SK-N-SH (cell line): ENCODE measurements at regions not wholly inside any gene's neighbourhood (a gene's known extent, or its start where the extent isn't known, plus 50 kb on each side); places are given as distances from the start of the nearest gene placed in this dataset.

Experiments used
- CTCF ChIA-PET: fragments of 300-600, 350-600 bp; formaldehyde crosslinking; extraction: SDS; loops from one replicate; lab custom pipeline; 2021; lab: Yijun Ruan, JAX
- POLR2A ChIA-PET: fragments of 350-600 bp; sonication (Branson Sonifier 250); formaldehyde crosslinking; extraction: SDS; loops from one replicate; lab custom pipeline; 2020; ENCODE audit warnings: antibody characterized with exemption, inconsistent platforms; lab: Yijun Ruan, JAX
- DNase-seq: peaks from one replicate; pipeline ENCODE4 v3.0.0; 2012
- H2AFZ ChIP-seq: fragments of 200-600 bp; sonication (generic); 2 replicates; pipeline ENCODE4 v1.8.1; 2016; ENCODE audit warnings: antibody characterized with exemption, mild to moderate bottlenecking, low read depth
- H3F3A ChIP-seq: fragments of 200-600 bp; sonication (generic); replicated peaks from 2 replicates; pipeline ENCODE3; 2016; ENCODE audit warnings: antibody characterized with exemption, mild to moderate bottlenecking; ENCODE audit not compliant: insufficient read depth
- H3K27ac ChIP-seq, 2 experiments: fragments of 200-500 bp in 1 of 2; fragments of 200-600 bp in 1 of 2; sonication (Bioruptor generic) in 1 of 2; sonication (generic), shearing (Covaris generic) in 1 of 2; 2 replicates each; pipeline versions ENCODE4 v1.5.1 to v1.6.1; 2014 to 2016; ENCODE audit warnings: low read depth in 2 of 2, inconsistent platforms in 1 of 2, low read length in 1 of 2, mild to moderate bottlenecking in 1 of 2, mixed read lengths in 1 of 2
- H3K27me3 ChIP-seq: fragments of 200-600 bp; sonication (generic), shearing (Covaris generic); 2 replicates; pipeline ENCODE4 v1.6.1; 2016; ENCODE audit warnings: mixed run types; ENCODE audit not compliant: insufficient read depth
- H3K36me3 ChIP-seq, 2 experiments: fragments of 200-500 bp in 1 of 2; fragments of 200-600 bp in 1 of 2; sonication (Bioruptor generic) in 1 of 2; sonication (generic) in 1 of 2; replicated peaks in 1 of 2; 2 replicates each; pipeline versions ENCODE3 to v1.5.1; 2014 to 2016; ENCODE audit warnings: low read length in 1 of 2, mild to moderate bottlenecking in 1 of 2; ENCODE audit not compliant: insufficient read depth in 2 of 2, control insufficient read depth in 1 of 2
- H3K4me1 ChIP-seq, 2 experiments: fragments of 200-500 bp in 1 of 2; fragments of 200-600 bp in 1 of 2; sonication (Bioruptor generic) in 1 of 2; sonication (generic), shearing (Covaris generic) in 1 of 2; 2 replicates each; pipeline versions ENCODE4 v1.5.1 to v1.6.1; 2014 to 2016; ENCODE audit warnings: low read depth in 1 of 2, low read length in 1 of 2, mixed run types in 1 of 2; ENCODE audit not compliant: insufficient read depth in 2 of 2, control insufficient read depth in 1 of 2
- H3K4me2 ChIP-seq: fragments of 200-600 bp; sonication (generic), shearing (Covaris generic); 2 replicates; pipeline ENCODE4 v1.6.1; 2017; ENCODE audit warnings: mixed run types
- H3K4me3 ChIP-seq, 2 experiments: fragments of 200-500 bp in 1 of 2; fragments of 200-600 bp in 1 of 2; sonication (Bioruptor generic) in 1 of 2; sonication (generic), shearing (Covaris generic) in 1 of 2; 2 replicates each; pipeline versions ENCODE4 v1.5.1 to v1.8.1; 2014 to 2016; ENCODE audit warnings: low read depth in 2 of 2, inconsistent platforms in 1 of 2, low read length in 1 of 2, mild to moderate bottlenecking in 1 of 2, mixed read lengths in 1 of 2, moderate library complexity in 1 of 2
- H3K79me2 ChIP-seq: fragments of 200-600 bp; sonication (generic); 2 replicates; pipeline ENCODE4 v1.8.1; 2017; ENCODE audit warnings: mild to moderate bottlenecking; ENCODE audit not compliant: insufficient read depth
- H3K9ac ChIP-seq: fragments of 200-600 bp; sonication (generic); 2 replicates; pipeline ENCODE4 v1.6.1; 2017; ENCODE audit warnings: mixed run types
- H3K9me2 ChIP-seq: fragments of 200-600 bp; sonication (generic); 2 replicates; pipeline ENCODE4 v1.6.1; 2017; ENCODE audit warnings: mixed run types
- H3K9me3 ChIP-seq: fragments of 200-600 bp; sonication (generic); 2 replicates; pipeline ENCODE4 v1.6.1; 2017; ENCODE audit warnings: mixed run types, mild to moderate bottlenecking, moderate library complexity
- H4K20me1 ChIP-seq: fragments of 200-600 bp; sonication (generic); 2 replicates; pipeline ENCODE4 v1.6.1; 2017; ENCODE audit warnings: mild to moderate bottlenecking, mixed run types; ENCODE audit not compliant: insufficient read depth
- ELF1 ChIP-seq: IDR thresholded peaks from 2 replicates; pipeline ENCODE4 v1.4.0; 2012
- EP300 ChIP-seq, 2 experiments: IDR thresholded peaks; 2 replicates each; pipeline versions ENCODE4 v1.4.0 to v1.6.1; 2012; ENCODE audit warnings: borderline replicate concordance in 1 of 2, low read depth in 1 of 2, low read length in 1 of 2
- FOXJ3 ChIP-seq: sonication (generic); formaldehyde crosslinking; IDR thresholded peaks from 2 replicates; pipeline ENCODE4 v1.5.1; 2020; ENCODE audit warnings: mild to moderate bottlenecking, missing genetic modification reagents
- FOXM1 ChIP-seq: IDR thresholded peaks from 2 replicates; pipeline ENCODE4 v1.4.0; 2012; ENCODE audit warnings: low read depth, mild to moderate bottlenecking
- JUND ChIP-seq: IDR thresholded peaks from 2 replicates; pipeline ENCODE4 v1.4.0; 2012
- MXI1 ChIP-seq: IDR thresholded peaks from 2 replicates; pipeline ENCODE4 v1.6.1; 2012; ENCODE audit warnings: mild to moderate bottlenecking, low read depth, low read length, improper control_type of control experiment
- RFX5 ChIP-seq: IDR thresholded peaks from 2 replicates; pipeline ENCODE4 v1.6.1; 2012; ENCODE audit warnings: mild to moderate bottlenecking, improper control_type of control experiment, low read length
- RXRA ChIP-seq: IDR thresholded peaks from 2 replicates; pipeline ENCODE4 v1.4.0; 2012; ENCODE audit warnings: low read depth, mild to moderate bottlenecking, borderline replicate concordance
- SIN3A ChIP-seq: IDR thresholded peaks from 2 replicates; pipeline ENCODE4 v1.6.1; 2012; ENCODE audit warnings: low read depth, mild to moderate bottlenecking, low read length, moderate library complexity, borderline replicate concordance
- SMC3 ChIP-seq: IDR thresholded peaks from 2 replicates; pipeline ENCODE4 v1.6.1; 2012; ENCODE audit warnings: low read depth, low read length, improper control_type of control experiment
- TCF12 ChIP-seq: IDR thresholded peaks from 2 replicates; pipeline ENCODE4 v1.4.0; 2012
- TF ChIP-seq, protein P1 (sequence below): IDR thresholded peaks from 2 replicates; pipeline ENCODE4 v1.4.0; 2012; ENCODE audit warnings: low read depth, borderline replicate concordance
- TF ChIP-seq, protein P2 (sequence below): IDR thresholded peaks from 2 replicates; pipeline ENCODE4 v1.6.1; 2012; ENCODE audit warnings: mild to moderate bottlenecking, low read depth, low read length, moderate library complexity
- TF ChIP-seq, protein P3 (sequence below): fragments of 200-600 bp; sonication (generic); IDR thresholded peaks from 2 replicates; pipeline ENCODE4 v1.6.1; 2017; ENCODE audit warnings: antibody characterized with exemption, mild to moderate bottlenecking, moderate library complexity
- TF ChIP-seq, protein P4 (sequence below): IDR thresholded peaks from 2 replicates; pipeline ENCODE4 v1.4.0; 2012; ENCODE audit warnings: low read depth
- TF ChIP-seq, protein P5 (sequence below): IDR thresholded peaks from 2 replicates; pipeline ENCODE4; 2012

DNA sequence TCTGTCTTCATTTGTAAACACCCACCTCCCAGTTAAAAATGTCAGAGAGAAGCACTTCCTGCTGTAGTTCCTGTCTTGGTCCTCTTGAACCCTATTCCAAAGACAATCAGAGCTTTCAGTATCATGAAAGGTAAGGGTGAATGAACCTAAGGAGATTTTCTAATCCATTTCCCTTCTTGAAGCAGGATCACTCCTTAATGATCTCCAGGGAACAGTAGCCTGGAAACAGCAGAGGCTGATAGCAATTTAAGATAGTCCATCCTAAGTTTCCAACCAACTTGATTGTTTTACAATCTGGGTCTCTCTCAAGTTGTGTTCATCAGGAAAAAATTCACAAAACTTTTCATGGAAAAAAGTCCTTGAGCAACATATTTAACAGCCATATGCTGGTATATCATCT lies 273.6 kb downstream of the NEBL start:
- Histone ChIP-seq H3K27ac (no peak overlapping the region), H2AFZ (no peak overlapping the region), H3K9me3 (peaks cover 4% of the 10 kb centered on the region; the same call in 1 of the 2 replicates), H3K27me3 (no peaks in the 10 kb centered on the region), H4K20me1 (no peaks in the 10 kb centered on the region), H3F3A (no peaks in the 10 kb centered on the region), H3K36me3 (no peaks in the 10 kb centered on the region), H3K4me3 (no peak overlapping the region), H3K9me2 (no peaks in the 10 kb centered on the region), H3K4me1 (peaks cover 0 to 3% of the 10 kb centered on the region in 2 experiments; a peak in 1 of 4 replicates), H3K4me2 (no peak overlapping the region), H3K79me2 (no peaks in the 10 kb centered on the region), H3K9ac (no peak overlapping the region)
- TF ChIP-seq JUND: no peak
- no peak for TF ChIP-seq MXI1
- TF ChIP-seq, protein P1, sequence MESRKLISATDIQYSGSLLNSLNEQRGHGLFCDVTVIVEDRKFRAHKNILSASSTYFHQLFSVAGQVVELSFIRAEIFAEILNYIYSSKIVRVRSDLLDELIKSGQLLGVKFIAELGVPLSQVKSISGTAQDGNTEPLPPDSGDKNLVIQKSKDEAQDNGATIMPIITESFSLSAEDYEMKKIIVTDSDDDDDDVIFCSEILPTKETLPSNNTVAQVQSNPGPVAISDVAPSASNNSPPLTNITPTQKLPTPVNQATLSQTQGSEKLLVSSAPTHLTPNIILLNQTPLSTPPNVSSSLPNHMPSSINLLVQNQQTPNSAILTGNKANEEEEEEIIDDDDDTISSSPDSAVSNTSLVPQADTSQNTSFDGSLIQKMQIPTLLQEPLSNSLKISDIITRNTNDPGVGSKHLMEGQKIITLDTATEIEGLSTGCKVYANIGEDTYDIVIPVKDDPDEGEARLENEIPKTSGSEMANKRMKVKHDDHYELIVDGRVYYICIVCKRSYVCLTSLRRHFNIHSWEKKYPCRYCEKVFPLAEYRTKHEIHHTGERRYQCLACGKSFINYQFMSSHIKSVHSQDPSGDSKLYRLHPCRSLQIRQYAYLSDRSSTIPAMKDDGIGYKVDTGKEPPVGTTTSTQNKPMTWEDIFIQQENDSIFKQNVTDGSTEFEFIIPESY: no peak
- TF ChIP-seq FOXM1: no peak
- TF ChIP-seq FOXJ3: no peak
- TF ChIP-seq, protein P2, sequence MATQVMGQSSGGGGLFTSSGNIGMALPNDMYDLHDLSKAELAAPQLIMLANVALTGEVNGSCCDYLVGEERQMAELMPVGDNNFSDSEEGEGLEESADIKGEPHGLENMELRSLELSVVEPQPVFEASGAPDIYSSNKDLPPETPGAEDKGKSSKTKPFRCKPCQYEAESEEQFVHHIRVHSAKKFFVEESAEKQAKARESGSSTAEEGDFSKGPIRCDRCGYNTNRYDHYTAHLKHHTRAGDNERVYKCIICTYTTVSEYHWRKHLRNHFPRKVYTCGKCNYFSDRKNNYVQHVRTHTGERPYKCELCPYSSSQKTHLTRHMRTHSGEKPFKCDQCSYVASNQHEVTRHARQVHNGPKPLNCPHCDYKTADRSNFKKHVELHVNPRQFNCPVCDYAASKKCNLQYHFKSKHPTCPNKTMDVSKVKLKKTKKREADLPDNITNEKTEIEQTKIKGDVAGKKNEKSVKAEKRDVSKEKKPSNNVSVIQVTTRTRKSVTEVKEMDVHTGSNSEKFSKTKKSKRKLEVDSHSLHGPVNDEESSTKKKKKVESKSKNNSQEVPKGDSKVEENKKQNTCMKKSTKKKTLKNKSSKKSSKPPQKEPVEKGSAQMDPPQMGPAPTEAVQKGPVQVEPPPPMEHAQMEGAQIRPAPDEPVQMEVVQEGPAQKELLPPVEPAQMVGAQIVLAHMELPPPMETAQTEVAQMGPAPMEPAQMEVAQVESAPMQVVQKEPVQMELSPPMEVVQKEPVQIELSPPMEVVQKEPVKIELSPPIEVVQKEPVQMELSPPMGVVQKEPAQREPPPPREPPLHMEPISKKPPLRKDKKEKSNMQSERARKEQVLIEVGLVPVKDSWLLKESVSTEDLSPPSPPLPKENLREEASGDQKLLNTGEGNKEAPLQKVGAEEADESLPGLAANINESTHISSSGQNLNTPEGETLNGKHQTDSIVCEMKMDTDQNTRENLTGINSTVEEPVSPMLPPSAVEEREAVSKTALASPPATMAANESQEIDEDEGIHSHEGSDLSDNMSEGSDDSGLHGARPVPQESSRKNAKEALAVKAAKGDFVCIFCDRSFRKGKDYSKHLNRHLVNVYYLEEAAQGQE: no peak
- TF ChIP-seq, protein P3, sequence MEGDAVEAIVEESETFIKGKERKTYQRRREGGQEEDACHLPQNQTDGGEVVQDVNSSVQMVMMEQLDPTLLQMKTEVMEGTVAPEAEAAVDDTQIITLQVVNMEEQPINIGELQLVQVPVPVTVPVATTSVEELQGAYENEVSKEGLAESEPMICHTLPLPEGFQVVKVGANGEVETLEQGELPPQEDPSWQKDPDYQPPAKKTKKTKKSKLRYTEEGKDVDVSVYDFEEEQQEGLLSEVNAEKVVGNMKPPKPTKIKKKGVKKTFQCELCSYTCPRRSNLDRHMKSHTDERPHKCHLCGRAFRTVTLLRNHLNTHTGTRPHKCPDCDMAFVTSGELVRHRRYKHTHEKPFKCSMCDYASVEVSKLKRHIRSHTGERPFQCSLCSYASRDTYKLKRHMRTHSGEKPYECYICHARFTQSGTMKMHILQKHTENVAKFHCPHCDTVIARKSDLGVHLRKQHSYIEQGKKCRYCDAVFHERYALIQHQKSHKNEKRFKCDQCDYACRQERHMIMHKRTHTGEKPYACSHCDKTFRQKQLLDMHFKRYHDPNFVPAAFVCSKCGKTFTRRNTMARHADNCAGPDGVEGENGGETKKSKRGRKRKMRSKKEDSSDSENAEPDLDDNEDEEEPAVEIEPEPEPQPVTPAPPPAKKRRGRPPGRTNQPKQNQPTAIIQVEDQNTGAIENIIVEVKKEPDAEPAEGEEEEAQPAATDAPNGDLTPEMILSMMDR: no peak
- TF ChIP-seq RXRA: no peak
- no peak for TF ChIP-seq ELF1
- TF ChIP-seq EP300 (IDR thresholded peaks at IDR 0.05; ENCODE audit: borderline replicate concordance in 1 of 2, low read depth in 1 of 2, low read length in 1 of 2): no peak
- TF ChIP-seq, protein P4, sequence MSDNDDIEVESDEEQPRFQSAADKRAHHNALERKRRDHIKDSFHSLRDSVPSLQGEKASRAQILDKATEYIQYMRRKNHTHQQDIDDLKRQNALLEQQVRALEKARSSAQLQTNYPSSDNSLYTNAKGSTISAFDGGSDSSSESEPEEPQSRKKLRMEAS: no peak
- TF ChIP-seq, protein P5, sequence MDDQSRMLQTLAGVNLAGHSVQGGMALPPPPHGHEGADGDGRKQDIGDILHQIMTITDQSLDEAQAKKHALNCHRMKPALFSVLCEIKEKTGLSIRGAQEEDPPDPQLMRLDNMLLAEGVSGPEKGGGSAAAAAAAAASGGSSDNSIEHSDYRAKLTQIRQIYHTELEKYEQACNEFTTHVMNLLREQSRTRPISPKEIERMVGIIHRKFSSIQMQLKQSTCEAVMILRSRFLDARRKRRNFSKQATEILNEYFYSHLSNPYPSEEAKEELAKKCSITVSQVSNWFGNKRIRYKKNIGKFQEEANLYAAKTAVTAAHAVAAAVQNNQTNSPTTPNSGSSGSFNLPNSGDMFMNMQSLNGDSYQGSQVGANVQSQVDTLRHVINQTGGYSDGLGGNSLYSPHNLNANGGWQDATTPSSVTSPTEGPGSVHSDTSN: no peak
- TF ChIP-seq RFX5: no peak
- no peak for TF ChIP-seq SMC3
- no peak for TF ChIP-seq TCF12
- no peak for TF ChIP-seq SIN3A
- POLR2A ChIA-PET: no interaction called here
- CTCF ChIA-PET: interaction anchor here (0.8 kb wide), 1 partner anchor 11 kb away, joined by 4 read pairs; no protein-coding TSS in a partner anchor
- DNase-seq: no peak
